Cardiac fibroblast (primary cell): ENCODE measurements at regions not wholly inside any gene's neighbourhood (a gene's known extent, or its start where the extent isn't known, plus 50 kb on each side); places are given as distances from the start of the nearest gene placed in this dataset.

Source experiments
- DNase-seq, 2 donors: peaks; one replicate each; pipeline versions ENCODE4 v3.0.0 to v3.0.0-alpha.2; 2010; ENCODE audit warnings: low read depth in 2 of 2
- H3K4me3 ChIP-seq, 2 donors: replicated peaks in 1 of 2; 1 replicate in 1 of 2; 2 replicates in 1 of 2; pipeline ENCODE4 v1.5.1; 2011; ENCODE audit warnings: low read depth in 2 of 2, low read length in 2 of 2, mild to moderate bottlenecking in 2 of 2, moderate library complexity in 1 of 2
- TF ChIP-seq, protein P1 (sequence below): IDR thresholded peaks from one replicate; pipeline ENCODE4 v1.5.1; 2011; ENCODE audit warnings: low read depth, mild to moderate bottlenecking, low read length, inconsistent platforms

DNA sequence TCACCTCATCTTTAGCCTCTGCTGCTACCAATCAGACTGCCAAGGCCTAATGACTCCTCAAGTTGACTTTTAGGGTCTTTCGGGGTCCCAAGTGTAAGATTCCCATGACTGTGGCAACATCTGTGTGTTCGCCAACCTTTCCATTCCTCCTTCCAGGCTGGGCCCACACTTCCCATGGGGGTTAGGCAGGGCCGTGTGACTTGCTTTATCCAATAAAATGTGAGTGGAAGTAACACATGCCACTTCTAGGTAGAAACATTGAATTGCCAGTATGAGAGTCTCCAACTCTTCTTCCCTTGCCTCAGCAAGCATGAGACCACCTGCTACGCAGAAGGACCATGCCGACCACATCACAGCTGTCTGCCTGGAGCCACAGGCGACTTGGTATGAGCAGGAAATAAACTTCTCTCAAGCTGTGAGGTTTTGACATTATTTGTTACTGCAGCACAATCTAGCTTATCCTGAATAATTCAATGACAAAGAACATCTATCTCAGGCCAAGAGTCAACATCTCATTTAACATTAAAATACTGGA, 190.4 kb upstream of the IER5L start:
- H3K4me3 ChIP-seq, result no peak overlapping the region
- no peak for DNase-seq
- TF ChIP-seq, protein P1, sequence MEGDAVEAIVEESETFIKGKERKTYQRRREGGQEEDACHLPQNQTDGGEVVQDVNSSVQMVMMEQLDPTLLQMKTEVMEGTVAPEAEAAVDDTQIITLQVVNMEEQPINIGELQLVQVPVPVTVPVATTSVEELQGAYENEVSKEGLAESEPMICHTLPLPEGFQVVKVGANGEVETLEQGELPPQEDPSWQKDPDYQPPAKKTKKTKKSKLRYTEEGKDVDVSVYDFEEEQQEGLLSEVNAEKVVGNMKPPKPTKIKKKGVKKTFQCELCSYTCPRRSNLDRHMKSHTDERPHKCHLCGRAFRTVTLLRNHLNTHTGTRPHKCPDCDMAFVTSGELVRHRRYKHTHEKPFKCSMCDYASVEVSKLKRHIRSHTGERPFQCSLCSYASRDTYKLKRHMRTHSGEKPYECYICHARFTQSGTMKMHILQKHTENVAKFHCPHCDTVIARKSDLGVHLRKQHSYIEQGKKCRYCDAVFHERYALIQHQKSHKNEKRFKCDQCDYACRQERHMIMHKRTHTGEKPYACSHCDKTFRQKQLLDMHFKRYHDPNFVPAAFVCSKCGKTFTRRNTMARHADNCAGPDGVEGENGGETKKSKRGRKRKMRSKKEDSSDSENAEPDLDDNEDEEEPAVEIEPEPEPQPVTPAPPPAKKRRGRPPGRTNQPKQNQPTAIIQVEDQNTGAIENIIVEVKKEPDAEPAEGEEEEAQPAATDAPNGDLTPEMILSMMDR, result no peak

- no peak overlapping the region for H3K4me3 ChIP-seq
- DNase-seq, result no peak
- TF ChIP-seq, protein P1, result no peak
Measured at GRCh38 chr9:129367287-129367686, 189.2 kb upstream of the IER5L start.

- DNase-seq, result peak in 1 of 2 donors; percentile 27
- TF ChIP-seq, protein P1, result no peak
- no peak overlapping the region for H3K4me3 ChIP-seq
Measured at GRCh38 chr9:129365196-129365595, 187.1 kb upstream of the IER5L start.

DNA sequence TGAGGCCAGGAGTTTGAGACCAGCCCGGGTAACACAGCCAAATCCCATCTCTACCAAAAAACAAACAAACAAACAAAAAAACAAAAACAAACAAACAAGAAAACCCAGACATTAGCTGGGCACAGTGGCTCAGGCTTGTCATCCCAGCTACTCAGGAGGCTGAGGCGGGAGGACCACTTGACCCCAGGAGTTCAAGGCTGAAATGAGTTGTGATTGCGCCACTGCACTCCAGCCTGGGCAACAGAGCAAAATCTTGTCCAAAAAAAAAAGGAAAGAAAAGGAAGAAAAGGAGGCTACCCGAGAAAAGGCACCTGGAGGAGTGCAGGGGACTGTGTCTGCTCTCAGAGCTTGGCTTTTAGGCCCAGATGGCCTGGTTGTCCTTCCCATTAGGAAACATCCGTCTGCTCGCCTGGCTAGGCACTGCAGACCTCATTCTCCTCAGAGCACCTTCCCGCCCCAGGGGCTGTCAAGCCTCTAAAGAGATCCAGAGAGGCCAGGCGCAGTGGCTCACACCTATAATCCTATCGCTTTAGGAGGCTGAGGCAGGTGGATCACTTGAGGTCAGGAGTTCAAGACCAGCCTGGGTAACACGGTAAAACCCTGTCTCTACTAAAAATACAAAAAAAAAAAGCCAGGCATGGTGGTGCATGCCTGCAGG, 185.3 kb upstream of the IER5L start:
- H3K4me3 ChIP-seq, result no peak overlapping the region
- TF ChIP-seq, protein P1, result no peak
- DNase-seq, result no peak

GRCh38 chr9:129362287-129363000, 184.4 kb upstream of the IER5L start:
- H3K4me3 ChIP-seq, result no peak overlapping the region
- no peak for DNase-seq
- TF ChIP-seq, protein P1, result no peak

- no peak for DNase-seq
- no peak overlapping the region for H3K4me3 ChIP-seq
- TF ChIP-seq, protein P1, result no peak
Measured at GRCh38 chr9:129361196-129361595, 183.1 kb upstream of the IER5L start.
